Activated CD4-positive, alpha-beta T cell treated with anti-CD3 and anti-CD28 coated beads, Interleukin-2, amount 10 ng/mL, durations not matched to agents 7 days and 5 days (primary cell): ENCODE measurements at regions not wholly inside any gene's neighbourhood (a gene's known extent, or its start where the extent isn't known, plus 50 kb on each side); places are given as distances from the start of the nearest gene placed in this dataset.
A peak's percentile ranks its signal among the peaks of the same experiment; 100 is the strongest.

Source experiments
- CTCF ChIA-PET: fragments of 350-600 bp; sonication (Branson Sonifier 250); formaldehyde crosslinking; loops from one replicate; lab custom pipeline; 2021; ENCODE audit warnings: antibody characterized with exemption; lab: Charles Lee
- POLR2A ChIA-PET: fragments of 350-600 bp; sonication (Branson Sonifier 250); formaldehyde crosslinking; loops from one replicate; lab custom pipeline; 2021; ENCODE audit warnings: antibody characterized with exemption; lab: Charles Lee
- DNase-seq: peaks from one replicate; pipeline ENCODE4 v3.0.0-alpha.2; 2020
- H3K27ac Mint-ChIP-seq: one replicate; pipeline ENCODE4 v1.8.0; 2021; ENCODE audit warnings: mild to moderate bottlenecking, moderate library complexity, mixed read lengths
- H3K27me3 Mint-ChIP-seq: one replicate; pipeline ENCODE4 v1.8.0; 2021; ENCODE audit warnings: mixed read lengths
- H3K36me3 Mint-ChIP-seq: one replicate; pipeline ENCODE4 v1.8.0; 2021; ENCODE audit warnings: low read depth, mixed read lengths
- H3K4me1 Mint-ChIP-seq: one replicate; pipeline ENCODE4 v1.8.0; 2021; ENCODE audit warnings: mixed read lengths
- H3K4me3 Mint-ChIP-seq: one replicate; pipeline ENCODE4 v1.8.0; 2021; ENCODE audit warnings: mild to moderate bottlenecking, moderate library complexity, mixed read lengths
- H3K9me3 Mint-ChIP-seq: one replicate; pipeline ENCODE4 v1.8.0; 2021; ENCODE audit warnings: mixed read lengths

GRCh38 chr13:99120751-99121150, 79.9 kb upstream of the UBAC2 start:
- Mint-ChIP-seq H3K27ac (no peak overlapping the region), H3K4me1 (peaks cover 27% of the 10 kb centered on the region), H3K36me3 (peaks cover 2% of the 10 kb centered on the region), H3K4me3 (no peak overlapping the region), H3K9me3 (peaks cover 3% of the 10 kb centered on the region), H3K27me3 (no peaks in the 10 kb centered on the region)
- ChIA-PET CTCF (interaction anchor here (0.6 to 0.9 kb wide), 2 partner anchors 11 to 201 kb away, joined by 3 to 5 read pairs; no protein-coding TSS in a partner anchor), POLR2A (no interaction called here)
- DNase-seq, result no peak

- H3K27ac Mint-ChIP-seq, result no peak overlapping the region
- H3K4me3 Mint-ChIP-seq, result no peak overlapping the region
- H3K4me1 Mint-ChIP-seq, result peaks cover 27% of the 10 kb centered on the region
- no peak for DNase-seq
- ChIA-PET CTCF (interaction anchor here (1.0 kb wide), 1 partner anchor 144 kb away, joined by 3 read pairs; no protein-coding TSS in a partner anchor), POLR2A (no interaction called here)
- peaks cover 2% of the 10 kb centered on the region for H3K36me3 Mint-ChIP-seq
- peaks cover 3% of the 10 kb centered on the region for H3K9me3 Mint-ChIP-seq
- H3K27me3 Mint-ChIP-seq, result no peaks in the 10 kb centered on the region
Observed at GRCh38 chr13:99122171-99122570, 78.5 kb upstream of the UBAC2 start.

GRCh38 chr13:99123101-99124045, 77.3 kb upstream of the UBAC2 start:
- no peaks in the 10 kb centered on the region for H3K27me3 Mint-ChIP-seq
- H3K27ac Mint-ChIP-seq, result no peak overlapping the region
- peaks cover 27% of the 10 kb centered on the region for H3K4me1 Mint-ChIP-seq
- no peak for DNase-seq
- CTCF ChIA-PET, result interaction anchor here (1.5 to 1.6 kb wide), 2 partner anchors 15 to 53 kb away, joined by 3 read pairs; no protein-coding TSS in a partner anchor
- no peak overlapping the region for H3K4me3 Mint-ChIP-seq
- H3K9me3 Mint-ChIP-seq, result peaks cover 3% of the 10 kb centered on the region
- POLR2A ChIA-PET, result no interaction called here
- H3K36me3 Mint-ChIP-seq, result peaks cover 2% of the 10 kb centered on the region

- Mint-ChIP-seq H3K36me3 (peaks cover 2% of the 10 kb centered on the region), H3K4me3 (no peak overlapping the region), H3K27me3 (no peaks in the 10 kb centered on the region), H3K27ac (no peak overlapping the region), H3K9me3 (peaks cover 3% of the 10 kb centered on the region), H3K4me1 (peaks cover 27% of the 10 kb centered on the region)
- ChIA-PET POLR2A (no interaction called here), CTCF (interaction anchor here (1.0 to 1.9 kb wide), 6 partner anchors 9 to 54 kb away, joined by 3 to 6 read pairs (median 4); no protein-coding TSS in a partner anchor)
- no peak for DNase-seq
Observed at GRCh38 chr13:99124046-99124400, 76.6 kb upstream of the UBAC2 start.

GRCh38 chr13:99124794-99125316, 75.8 kb upstream of the UBAC2 start:
- H3K4me3 Mint-ChIP-seq, result peak overlapping the region; percentile 1
- peaks cover 27% of the 10 kb centered on the region for H3K4me1 Mint-ChIP-seq
- peaks cover 2% of the 10 kb centered on the region for H3K36me3 Mint-ChIP-seq
- peak overlapping the region; percentile 57 for H3K27ac Mint-ChIP-seq
- CTCF ChIA-PET, result interaction anchor here (0.6 to 1.9 kb wide), 7 partner anchors 8 to 1463 kb away, joined by 3 to 6 read pairs (median 5); no protein-coding TSS in a partner anchor
- peaks cover 3% of the 10 kb centered on the region for H3K9me3 Mint-ChIP-seq
- POLR2A ChIA-PET, result no interaction called here
- H3K27me3 Mint-ChIP-seq, result no peaks in the 10 kb centered on the region
- no peak for DNase-seq

GRCh38 chr13:99125326-99125915, 75.2 kb upstream of the UBAC2 start:
- Mint-ChIP-seq H3K4me1 (peaks cover 26% of the 10 kb centered on the region), H3K4me3 (no peak overlapping the region), H3K36me3 (peaks cover 2% of the 10 kb centered on the region), H3K9me3 (peaks cover 3% of the 10 kb centered on the region), H3K27me3 (no peaks in the 10 kb centered on the region), H3K27ac (peak overlapping the region; percentile 57)
- POLR2A ChIA-PET, result no interaction called here
- CTCF ChIA-PET, result interaction anchor here (0.6 to 1.9 kb wide), 4 partner anchors 9 to 1463 kb away, joined by 4 to 6 read pairs (median 6); no protein-coding TSS in a partner anchor
- no peak for DNase-seq

GRCh38 chr13:99126821-99127220, 73.8 kb upstream of the UBAC2 start:
- H3K4me3 Mint-ChIP-seq, result no peak overlapping the region
- H3K27me3 Mint-ChIP-seq, result no peaks in the 10 kb centered on the region
- peaks cover 2% of the 10 kb centered on the region for H3K9me3 Mint-ChIP-seq
- POLR2A ChIA-PET, result no interaction called here
- no peak overlapping the region for H3K27ac Mint-ChIP-seq
- DNase-seq, result no peak
- peaks cover 23% of the 10 kb centered on the region for H3K4me1 Mint-ChIP-seq
- CTCF ChIA-PET, result no interaction called here
- H3K36me3 Mint-ChIP-seq, result no peaks in the 10 kb centered on the region

- CTCF ChIA-PET, result no interaction called here
- no peak overlapping the region for H3K27ac Mint-ChIP-seq
- H3K36me3 Mint-ChIP-seq, result peaks cover 2% of the 10 kb centered on the region
- no peak for DNase-seq
- no peaks in the 10 kb centered on the region for H3K27me3 Mint-ChIP-seq
- no peak overlapping the region for H3K4me3 Mint-ChIP-seq
- no peaks in the 10 kb centered on the region for H3K9me3 Mint-ChIP-seq
- H3K4me1 Mint-ChIP-seq, result peaks cover 16% of the 10 kb centered on the region
- POLR2A ChIA-PET, result no interaction called here
Observed at GRCh38 chr13:99129050-99129449, 71.6 kb upstream of the UBAC2 start.

GRCh38 chr13:99129951-99130350, 70.7 kb upstream of the UBAC2 start:
- ChIA-PET CTCF (no interaction called here), POLR2A (no interaction called here)
- Mint-ChIP-seq H3K4me1 (peaks cover 7% of the 10 kb centered on the region), H3K4me3 (no peak overlapping the region), H3K36me3 (peaks cover 2% of the 10 kb centered on the region), H3K27ac (no peak overlapping the region), H3K27me3 (peaks cover 3% of the 10 kb centered on the region), H3K9me3 (no peaks in the 10 kb centered on the region)
- no peak for DNase-seq

- no peak overlapping the region for H3K4me3 Mint-ChIP-seq
- no peaks in the 10 kb centered on the region for H3K4me1 Mint-ChIP-seq
- DNase-seq, result no peak
- no peak overlapping the region for H3K27ac Mint-ChIP-seq
- POLR2A ChIA-PET, result no interaction called here
- no peaks in the 10 kb centered on the region for H3K9me3 Mint-ChIP-seq
- CTCF ChIA-PET, result interaction anchor here (0.5 to 0.6 kb wide), 2 partner anchors 23 to 56 kb away, joined by 3 to 5 read pairs; no protein-coding TSS in a partner anchor
- peaks cover 2% of the 10 kb centered on the region for H3K36me3 Mint-ChIP-seq
- peaks cover 3% of the 10 kb centered on the region for H3K27me3 Mint-ChIP-seq
Observed at GRCh38 chr13:99131410-99131809, 69.2 kb upstream of the UBAC2 start.

GRCh38 chr13:99132295-99132835, 68.3 kb upstream of the UBAC2 start:
- no peak for DNase-seq
- Mint-ChIP-seq H3K4me1 (no peaks in the 10 kb centered on the region), H3K27me3 (peaks cover 3% of the 10 kb centered on the region), H3K36me3 (peaks cover 2% of the 10 kb centered on the region), H3K9me3 (no peaks in the 10 kb centered on the region), H3K4me3 (no peak overlapping the region), H3K27ac (peak overlapping the region; percentile 19)
- ChIA-PET CTCF (interaction anchor here (1.0 kb wide), 1 partner anchor 68 kb away, joined by 3 read pairs; no protein-coding TSS in a partner anchor), POLR2A (no interaction called here)

GRCh38 chr13:99133230-99133629, 67.4 kb upstream of the UBAC2 start:
- H3K36me3 Mint-ChIP-seq, result peaks cover 2% of the 10 kb centered on the region
- H3K9me3 Mint-ChIP-seq, result no peaks in the 10 kb centered on the region
- POLR2A ChIA-PET, result no interaction called here
- no peaks in the 10 kb centered on the region for H3K4me1 Mint-ChIP-seq
- H3K27ac Mint-ChIP-seq, result no peak overlapping the region
- peaks cover 3% of the 10 kb centered on the region for H3K27me3 Mint-ChIP-seq
- no peak for DNase-seq
- H3K4me3 Mint-ChIP-seq, result no peak overlapping the region
- CTCF ChIA-PET, result interaction anchor here (1.0 to 1.5 kb wide), 2 partner anchors 11 to 67 kb away, joined by 3 to 4 read pairs; no protein-coding TSS in a partner anchor
